Activated CD4-positive, alpha-beta T cell treated with anti-CD3 and anti-CD28 coated beads, Interleukin-2, Interleukin-4, amounts not matched to agents 100 ng/mL and 50 ng/mL, durations not matched to agents 16 hours and 8 hours (primary cell): ENCODE measurements at regions not wholly inside any gene's neighbourhood (a gene's known extent, or its start where the extent isn't known, plus 50 kb on each side); places are given as distances from the start of the nearest gene placed in this dataset.

ENCODE experiments used
- DNase-seq: peaks from one replicate; pipeline ENCODE4 v3.0.0-alpha.2; 2020; ENCODE audit warnings: low spot score

GRCh38 chr13:97561182-97561581 is 127.2 kb downstream of the RAP2A start:
- DNase-seq: no peak

- DNase-seq: no peak
These were observed 129.0 kb downstream of the RAP2A start for GRCh38 chr13:97562962-97563361.

GRCh38 chr13:97564956-97565355 is 131.0 kb downstream of the RAP2A start:
- no peak for DNase-seq

- no peak for DNase-seq
These were observed 131.9 kb downstream of the RAP2A start for GRCh38 chr13:97565906-97566305.

GRCh38 chr13:97566907-97567306 is 132.9 kb downstream of the RAP2A start:
- DNase-seq: no peak

- no peak for DNase-seq
These were observed 133.7 kb downstream of the RAP2A start for GRCh38 chr13:97567510-97568243.

- DNase-seq: no peak
These were observed 134.9 kb downstream of the RAP2A start for GRCh38 chr13:97568850-97569249.

GRCh38 chr13:97569841-97570240 is 135.9 kb downstream of the RAP2A start:
- DNase-seq: no peak

GRCh38 chr13:97570442-97570841 is 136.5 kb downstream of the RAP2A start:
- no peak for DNase-seq

- no peak for DNase-seq
These were observed 139.0 kb downstream of the RAP2A start for GRCh38 chr13:97573011-97573410.

- DNase-seq: no peak
These were observed 141.0 kb downstream of the RAP2A start for GRCh38 chr13:97574926-97575325.

GRCh38 chr13:97577026-97577425 is 143.1 kb downstream of the RAP2A start:
- DNase-seq: no peak

GRCh38 chr13:97582170-97582569 is 148.2 kb downstream of the RAP2A start:
- DNase-seq: no peak

GRCh38 chr13:97583907-97584497 is 150.0 kb downstream of the RAP2A start:
- no peak for DNase-seq

- no peak for DNase-seq
These were observed 153.0 kb downstream of the RAP2A start for GRCh38 chr13:97586941-97587340.

GRCh38 chr13:97588993-97589392 is 155.0 kb downstream of the RAP2A start:
- no peak for DNase-seq

GRCh38 chr13:97600458-97601075 is 166.6 kb downstream of the RAP2A start:
- no peak for DNase-seq

GRCh38 chr13:97615266-97615665 is 181.3 kb downstream of the RAP2A start:
- DNase-seq: no peak

GRCh38 chr13:97616385-97616784 is 182.4 kb downstream of the RAP2A start:
- DNase-seq: no peak

GRCh38 chr13:97621025-97621424 is 187.1 kb downstream of the RAP2A start:
- DNase-seq: no peak

GRCh38 chr13:97621631-97622030 is 187.7 kb downstream of the RAP2A start:
- no peak for DNase-seq

- DNase-seq: no peak
These were observed 193.6 kb downstream of the RAP2A start for GRCh38 chr13:97627566-97627965.

- no peak for DNase-seq
These were observed 195.8 kb downstream of the RAP2A start for GRCh38 chr13:97629601-97630272.
